HG03060 (cell line): ENCODE measurements at regions not wholly inside any gene's neighbourhood (a gene's known extent, or its start where the extent isn't known, plus 50 kb on each side); places are given as distances from the start of the nearest gene placed in this dataset.

ENCODE experiments used
- ATAC-seq: cut with Tn5 transposase; IDR thresholded peaks from one replicate; pipeline ENCODE4 v1.9.1; 2021; ENCODE audit warnings: low read depth, moderate number of reproducible peaks; ENCODE audit not compliant: unreplicated experiment

- ATAC-seq = no peak
Observed at GRCh38 chr15:70432924-70433495, 330.3 kb downstream of the UACA start.

- ATAC-seq = no peak
Observed at GRCh38 chr15:70431854-70432253, 331.5 kb downstream of the UACA start.

- ATAC-seq = no peak
Observed at GRCh38 chr15:70430069-70430468, 332.4 kb upstream of the TLE3 start.

- ATAC-seq = no peak
Observed at GRCh38 chr15:70429056-70429722, 331.5 kb upstream of the TLE3 start.

- ATAC-seq = no peak
Observed at GRCh38 chr15:70428211-70428822, 330.6 kb upstream of the TLE3 start.

- ATAC-seq = no peak
Observed at GRCh38 chr15:70427167-70428120, 329.7 kb upstream of the TLE3 start.

GRCh38 chr15:70426096-70426821, 328.5 kb upstream of the TLE3 start:
- no peak for ATAC-seq

GRCh38 chr15:70424937-70425411, 327.3 kb upstream of the TLE3 start:
- no peak for ATAC-seq

- no peak for ATAC-seq
Observed at GRCh38 chr15:70423267-70423666, 325.6 kb upstream of the TLE3 start.

- no peak for ATAC-seq
Observed at GRCh38 chr15:70422342-70422741, 324.6 kb upstream of the TLE3 start.

- no peak for ATAC-seq
Observed at GRCh38 chr15:70420948-70421482, 323.3 kb upstream of the TLE3 start.

- no peak for ATAC-seq
Observed at GRCh38 chr15:70420086-70420947, 322.6 kb upstream of the TLE3 start.

GRCh38 chr15:70418943-70419342, 321.2 kb upstream of the TLE3 start:
- no peak for ATAC-seq

- no peak for ATAC-seq
Observed at GRCh38 chr15:70417535-70417934, 319.8 kb upstream of the TLE3 start.

- no peak for ATAC-seq
Observed at GRCh38 chr15:70416829-70417228, 319.1 kb upstream of the TLE3 start.

- ATAC-seq = no peak
Observed at GRCh38 chr15:70415398-70415797, 317.7 kb upstream of the TLE3 start.

- ATAC-seq = no peak
Observed at GRCh38 chr15:70414626-70415025, 316.9 kb upstream of the TLE3 start.

- ATAC-seq = no peak
Observed at GRCh38 chr15:70412794-70413193, 315.1 kb upstream of the TLE3 start.
